PC-3 (cell line): ENCODE measurements at regions not wholly inside any gene's neighbourhood (a gene's known extent, or its start where the extent isn't known, plus 50 kb on each side); places are given as distances from the start of the nearest gene placed in this dataset.

Experiments used
- ATAC-seq: fragments of 200-7000 bp; cut with Tn5 transposase; 2 replicates; pipeline ENCODE4 v1.9.1; 2020; ENCODE audit warnings: mild to moderate bottlenecking, moderate library complexity
- BruUV-seq: library from RNA; stranded (reverse); fragments of 400-500 nt; replicated peaks from 2 replicates; lab custom pipeline; 2021; lab: Mats Ljungman, UMichigan
- CTCF ChIA-PET: fragments of 300-600 bp; sonication (Branson Sonifier 250); formaldehyde crosslinking; loops from one replicate; lab custom pipeline; 2022; ENCODE audit warnings: antibody characterized with exemption; lab: Charles Lee
- POLR2A ChIA-PET: fragments of 300-600 bp; sonication (Branson Sonifier 250); formaldehyde crosslinking; loops from one replicate; lab custom pipeline; 2022; ENCODE audit warnings: antibody characterized with exemption; ENCODE audit not compliant: unreplicated experiment; lab: Charles Lee
- DNase-seq: peaks from one replicate; pipeline ENCODE4 v3.0.0-alpha.2; 2015
- H2AFZ ChIP-seq: fragments of 300-600 bp; sonication (generic); 2 replicates; pipeline ENCODE4 v1.6.0; 2016; ENCODE audit warnings: antibody characterized with exemption, low read length
- H3F3A ChIP-seq: fragments of 300-600 bp; sonication (generic); one replicate; pipeline ENCODE4 v1.6.0; 2017; ENCODE audit warnings: antibody characterized with exemption, low read length, control low read depth, mild to moderate bottlenecking; ENCODE audit not compliant: unreplicated experiment
- H3K27ac ChIP-seq: fragments of 300-600 bp; sonication (generic); 2 replicates; pipeline ENCODE4 v1.5.1; 2016; ENCODE audit warnings: mild to moderate bottlenecking, low read length
- H3K27me3 ChIP-seq: fragments of 300-600 bp; sonication (generic); 2 replicates; pipeline ENCODE4 v1.6.1; 2016; ENCODE audit warnings: low read length, mixed read lengths
- H3K36me3 ChIP-seq: fragments of 300-600 bp; sonication (generic); 2 replicates; pipeline ENCODE4 v1.6.1; 2016; ENCODE audit warnings: low read depth, mixed run types, low read length, mixed read lengths
- H3K4me1 ChIP-seq: fragments of 300-600 bp; sonication (generic); 2 replicates; pipeline ENCODE4 v1.5.1; 2016; ENCODE audit warnings: low read length; ENCODE audit not compliant: insufficient read depth
- H3K4me2 ChIP-seq: fragments of 300-600 bp; sonication (generic); 2 replicates; pipeline ENCODE4 v1.6.0; 2016; ENCODE audit warnings: low read length
- H3K4me3 ChIP-seq: fragments of 300-600 bp; sonication (generic); 2 replicates; pipeline ENCODE4 v1.5.1; 2016; ENCODE audit warnings: mild to moderate bottlenecking, low read length, mixed read lengths
- H3K79me2 ChIP-seq: fragments of 300-600 bp; sonication (generic); 2 replicates; pipeline ENCODE4 v1.6.1; 2017; ENCODE audit warnings: low read length, mixed read lengths
- H3K9ac ChIP-seq: fragments of 300-600 bp; sonication (generic); 2 replicates; pipeline ENCODE4 v1.6.0; 2016; ENCODE audit warnings: mild to moderate bottlenecking, low read length
- H3K9me2 ChIP-seq: fragments of 300-600 bp; sonication (generic); replicated peaks from 2 replicates; pipeline ENCODE4 v1.6.1; 2016; ENCODE audit warnings: mixed run types, low read length, mixed read lengths
- H3K9me3 ChIP-seq: fragments of 300-600 bp; sonication (generic); 2 replicates; pipeline ENCODE4 v1.6.1; 2016; ENCODE audit warnings: low read length, mixed read lengths
- H4K20me1 ChIP-seq: fragments of 300-600 bp; sonication (generic); 2 replicates; pipeline ENCODE4 v1.6.1; 2016; ENCODE audit warnings: low read length, mixed read lengths
- CTCF ChIP-seq: fragments of 300-600 bp; sonication (generic); conservative IDR thresholded peaks from 2 replicates; pipeline ENCODE4 v1.5.1; 2017; ENCODE audit warnings: antibody characterized with exemption, low read depth, mild to moderate bottlenecking, low read length
- EZH2 ChIP-seq: fragments of 300-600 bp; sonication (generic); IDR thresholded peaks from one replicate; pipeline ENCODE4 v1.6.1; 2017; ENCODE audit warnings: antibody characterized with exemption, mild to moderate bottlenecking, low read length; ENCODE audit not compliant: unreplicated experiment
- EZH2phosphoT487 ChIP-seq: fragments of 300-600 bp; sonication (generic); IDR thresholded peaks from 2 replicates; pipeline ENCODE4 v1.6.1; 2018; ENCODE audit warnings: mild to moderate bottlenecking, antibody characterized with exemption, low read length, borderline replicate concordance
- intact Hi-C: fragments of 100-400 bp; cut with micrococcal nuclease; formaldehyde crosslinking; loops from 2 replicates; pipeline ENCODE4 v1.9.0; 2023

GRCh38 chr1:60274422-60275290 lies 201.1 kb upstream of the C1orf87 start:
- no TSS peak for BruUV-seq
- H3K36me3 ChIP-seq: no peaks in the 10 kb centered on the region
- no peak overlapping the region for H3K9ac ChIP-seq
- H3K4me3 ChIP-seq: no peak overlapping the region
- POLR2A ChIA-PET: no interaction called here
- H3K27ac ChIP-seq: no peak overlapping the region
- H3K4me1 ChIP-seq: no peaks in the 10 kb centered on the region
- no peaks in the 10 kb centered on the region for H4K20me1 ChIP-seq
- H3K79me2 ChIP-seq: no peaks in the 10 kb centered on the region
- no peak for DNase-seq
- no peak for TF ChIP-seq EZH2
- CTCF ChIA-PET: no interaction called here
- no peaks in the 10 kb centered on the region for H3K9me3 ChIP-seq
- H2AFZ ChIP-seq: no peak overlapping the region
- no peaks in the 10 kb centered on the region for H3F3A ChIP-seq
- intact Hi-C loops: no loop called here
- no peak for ATAC-seq
- peaks cover 25% of the 10 kb centered on the region for H3K27me3 ChIP-seq
- no peaks in the 10 kb centered on the region for H3K9me2 ChIP-seq
- H3K4me2 ChIP-seq: no peak overlapping the region

- intact Hi-C loops: no loop called here
- H3K9me2 ChIP-seq: no peaks in the 10 kb centered on the region
- no peak for DNase-seq
Measured at GRCh38 chr1:60273185-60273584, 199.6 kb upstream of the C1orf87 start.

GRCh38 chr1:60271041-60271440 lies 197.5 kb upstream of the C1orf87 start:
- no peak overlapping the region for H3K4me3 ChIP-seq
- no peak overlapping the region for H2AFZ ChIP-seq
- no peak overlapping the region for H3K9ac ChIP-seq
- BruUV-seq: no TSS peak
- no peaks in the 10 kb centered on the region for H3K79me2 ChIP-seq
- DNase-seq (no peak), ATAC-seq (no peak)
- H4K20me1 ChIP-seq: no peaks in the 10 kb centered on the region
- intact Hi-C loops: no loop called here
- no peaks in the 10 kb centered on the region for H3K9me2 ChIP-seq
- no peaks in the 10 kb centered on the region for H3F3A ChIP-seq
- no peak overlapping the region for H3K4me2 ChIP-seq
- H3K4me1 ChIP-seq: no peaks in the 10 kb centered on the region
- H3K9me3 ChIP-seq: no peaks in the 10 kb centered on the region
- no peak overlapping the region for H3K27ac ChIP-seq
- ChIA-PET CTCF (no interaction called here), POLR2A (no interaction called here)
- TF ChIP-seq CTCF (no peak), EZH2phosphoT487 (no peak), EZH2 (no peak)
- H3K36me3 ChIP-seq: no peaks in the 10 kb centered on the region
- peaks cover 26% of the 10 kb centered on the region for H3K27me3 ChIP-seq

More at GRCh38 chr1:60273185-60273584, 199.6 kb upstream of the C1orf87 start:
- Histone ChIP-seq H3K27me3 (peaks cover 25% of the 10 kb centered on the region), H3K4me1 (no peaks in the 10 kb centered on the region), H3F3A (no peaks in the 10 kb centered on the region), H2AFZ (no peak overlapping the region), H3K4me3 (no peak overlapping the region), H3K9ac (no peak overlapping the region), H3K36me3 (no peaks in the 10 kb centered on the region), H3K27ac (no peak overlapping the region), H3K9me3 (no peaks in the 10 kb centered on the region), H4K20me1 (no peaks in the 10 kb centered on the region), H3K79me2 (no peaks in the 10 kb centered on the region), H3K4me2 (no peak overlapping the region)
- BruUV-seq: no TSS peak
- ChIA-PET CTCF (no interaction called here), POLR2A (no interaction called here)
- no peak for TF ChIP-seq EZH2
- TF ChIP-seq CTCF: no peak
- no peak for TF ChIP-seq EZH2phosphoT487
- no peak for ATAC-seq
